GM18511 (cell line): ENCODE measurements at regions not wholly inside any gene's neighbourhood (a gene's known extent, or its start where the extent isn't known, plus 50 kb on each side); places are given as distances from the start of the nearest gene placed in this dataset.
"Not testable (repeated sequence)": the region's sequence is repeated elsewhere in the genome, so short reads cannot be mapped to it uniquely, and the experiment has no call there.

Source experiments
- ATAC-seq: cut with Tn5 transposase; IDR thresholded peaks from one replicate; pipeline ENCODE4 v1.9.1; 2021; ENCODE audit warnings: mild to moderate bottlenecking, moderate library complexity; ENCODE audit not compliant: unreplicated experiment

- ATAC-seq: no peak
Measured at GRCh38 chr4:86521373-86521969, 72.6 kb upstream of the PTPN13 start.

DNA sequence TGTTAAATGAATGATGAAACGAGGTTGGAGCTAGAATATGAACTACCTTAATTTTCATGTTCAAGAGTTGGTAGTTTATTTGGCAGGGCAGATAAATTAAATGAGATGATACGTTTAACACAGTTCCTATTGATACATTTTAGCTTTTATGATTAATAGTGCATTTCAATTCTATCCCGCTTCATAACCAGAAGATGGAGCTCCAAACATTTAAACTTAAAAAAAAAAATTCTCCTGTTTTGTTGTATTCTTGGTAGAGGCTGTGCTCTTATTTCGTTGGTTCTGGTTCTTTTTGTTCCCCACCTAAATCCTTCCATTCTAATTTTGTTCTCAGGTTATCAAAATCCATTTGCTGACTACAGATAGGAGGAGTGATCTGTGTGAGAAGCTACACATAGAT lies 71.8 kb upstream of the PTPN13 start:
- ATAC-seq: no peak

GRCh38 chr4:86523333-86523732 lies 70.8 kb upstream of the PTPN13 start:
- ATAC-seq: no peak

- not testable (repeated sequence) for ATAC-seq
Measured at GRCh38 chr4:86527713-86528112, 66.4 kb upstream of the PTPN13 start.

- no peak for ATAC-seq
Measured at GRCh38 chr4:86529436-86529835, 64.7 kb upstream of the PTPN13 start.

DNA sequence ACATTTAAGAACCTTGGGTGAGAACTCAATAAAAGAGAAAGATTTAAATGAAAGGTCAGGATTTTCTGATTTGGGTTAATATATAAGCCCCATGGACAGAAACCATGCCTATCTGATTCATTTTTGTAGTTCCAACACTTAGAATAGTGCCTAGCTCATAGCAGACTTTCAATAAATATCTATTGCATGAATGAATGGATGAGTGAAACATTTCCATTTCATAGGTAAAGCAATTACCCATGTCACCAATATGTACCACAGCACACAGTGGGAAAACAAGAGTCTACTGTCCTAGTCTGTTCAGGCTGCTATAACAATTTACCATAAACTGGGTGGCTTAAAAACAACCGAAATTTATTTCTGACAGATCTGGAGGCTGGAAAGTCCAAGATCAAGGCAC lies 63.9 kb upstream of the PTPN13 start:
- peak; percentile 85 for ATAC-seq

- ATAC-seq: no peak
Measured at GRCh38 chr4:86531440-86531839, 62.7 kb upstream of the PTPN13 start.

DNA sequence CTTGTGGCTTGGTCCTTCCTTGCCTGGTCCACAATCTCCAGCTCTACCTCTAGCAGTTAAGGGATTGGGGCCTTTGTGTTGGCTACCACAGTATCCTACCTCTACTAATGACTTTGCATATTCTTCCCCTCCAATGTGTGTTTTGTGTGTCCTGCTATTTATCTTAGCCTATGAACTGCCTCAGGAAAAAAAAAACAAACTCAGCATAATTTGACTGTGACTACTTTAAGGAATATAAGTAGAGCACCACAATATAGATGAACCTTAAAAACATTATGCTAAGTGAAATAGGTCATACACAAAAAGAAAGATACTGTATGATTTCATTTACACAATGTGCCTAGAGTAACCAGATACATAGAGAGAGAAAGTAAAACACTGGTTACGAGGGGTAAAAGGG lies 61.3 kb upstream of the PTPN13 start:
- no peak for ATAC-seq

- ATAC-seq: no peak
Measured at GRCh38 chr4:86536151-86536550, 58.0 kb upstream of the PTPN13 start.

DNA sequence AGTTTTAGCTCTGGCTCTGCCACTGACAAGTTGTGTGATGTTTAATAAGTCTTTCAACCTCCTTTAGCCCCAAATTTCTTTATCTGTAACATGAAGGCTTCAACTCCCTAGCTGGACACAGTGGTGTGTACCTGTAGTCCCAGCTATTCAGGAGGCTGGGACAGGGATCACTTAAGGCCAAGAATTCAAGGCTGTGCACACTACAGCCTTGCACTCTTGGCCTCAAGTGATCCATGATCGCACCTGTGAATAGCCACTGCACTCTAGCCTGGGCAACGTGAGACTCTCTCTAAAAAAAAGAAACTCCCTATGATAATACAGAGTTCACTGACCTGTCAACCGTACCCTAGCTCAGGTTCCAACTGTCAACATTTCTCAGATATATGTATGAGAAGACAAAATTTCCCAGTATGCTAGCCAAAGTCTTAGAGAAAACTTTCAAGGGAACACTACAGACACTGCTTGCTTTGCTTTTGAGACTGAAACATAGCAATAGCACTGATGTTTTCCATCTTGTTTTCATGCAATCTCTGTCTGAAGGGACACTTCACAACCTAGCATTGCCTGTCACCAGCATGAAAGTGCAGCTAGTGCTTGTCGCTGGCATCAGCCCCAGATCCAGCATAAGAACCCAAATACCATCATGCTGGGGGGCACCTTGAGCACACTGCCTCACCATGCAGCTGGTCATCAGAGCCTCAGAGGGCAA lies 51.6 kb upstream of the PTPN13 start:
- no peak for ATAC-seq

- ATAC-seq: no peak
Measured at GRCh38 chr4:86543080-86543479, 51.0 kb upstream of the PTPN13 start.

DNA sequence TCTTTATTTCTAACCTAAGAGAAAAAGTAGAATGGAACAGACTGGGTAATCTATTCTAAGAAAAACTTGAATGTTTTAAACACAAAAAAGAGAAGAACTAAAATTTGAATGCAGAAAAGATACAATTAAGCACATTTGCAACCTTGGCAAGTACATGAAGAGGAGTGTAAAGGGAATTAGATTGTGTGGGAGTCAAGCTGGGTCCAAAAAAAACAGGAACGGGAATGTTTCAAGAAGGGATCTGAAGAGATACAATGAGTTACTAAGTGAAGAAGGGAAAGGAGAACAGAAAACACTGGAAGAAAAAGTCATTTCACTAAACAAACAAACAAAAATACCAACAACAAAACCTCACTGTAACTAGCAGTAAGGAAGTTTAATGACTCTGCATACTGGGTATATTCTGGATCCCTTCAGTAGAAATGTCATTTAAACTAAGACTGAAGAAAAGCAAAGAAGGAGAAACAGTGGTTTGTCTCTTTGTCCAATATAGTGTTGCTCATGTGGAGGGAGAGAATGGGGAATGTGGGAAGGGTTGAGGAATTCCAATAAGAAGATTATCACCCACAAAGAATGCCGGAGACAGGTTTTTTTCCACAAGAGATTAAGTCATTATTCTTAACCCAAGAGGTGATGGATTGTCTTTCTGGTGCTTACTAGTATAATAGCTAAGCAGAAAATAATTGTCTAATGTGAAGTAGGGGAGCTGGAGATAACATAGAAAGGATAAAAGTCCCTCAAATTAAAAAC lies 50.4 kb upstream of the PTPN13 start:
- ATAC-seq: no peak

GRCh38 chr4:86544310-86544966 lies 49.7 kb upstream of the PTPN13 start:
- ATAC-seq: peak; percentile 88
